HFF-Myc (cell line): ENCODE measurements at regions not wholly inside any gene's neighbourhood (a gene's known extent, or its start where the extent isn't known, plus 50 kb on each side); places are given as distances from the start of the nearest gene placed in this dataset.

ENCODE experiments used
- DNase-seq: peaks from one replicate; pipeline ENCODE4 v3.0.0-alpha.2; 2011; ENCODE audit warnings: low read depth; ENCODE audit errors: extremely low read depth
- H3K4me3 ChIP-seq: replicated peaks from 2 replicates; pipeline ENCODE4 v1.5.1; 2011; ENCODE audit warnings: low read depth, mild to moderate bottlenecking, control low read depth, low read length
- CTCF ChIP-seq: IDR thresholded peaks from 2 replicates; pipeline ENCODE4 v1.5.1; 2012; ENCODE audit warnings: mild to moderate bottlenecking, low read depth, low read length, control low read depth; ENCODE audit errors: missing control alignments

- TF ChIP-seq CTCF = no peak
- no peak for DNase-seq
- no peak overlapping the region for H3K4me3 ChIP-seq
Measured at GRCh38 chr2:41774011-41774605, 273.7 kb upstream of the PKDCC start.

- H3K4me3 ChIP-seq = no peak overlapping the region
- no peak for DNase-seq
- TF ChIP-seq CTCF = no peak
Measured at GRCh38 chr2:41775366-41776025, 272.3 kb upstream of the PKDCC start.

- TF ChIP-seq CTCF = no peak
- no peak overlapping the region for H3K4me3 ChIP-seq
- no peak for DNase-seq
Measured at GRCh38 chr2:41779888-41780287, 267.9 kb upstream of the PKDCC start.

GRCh38 chr2:41782306-41783158, 265.3 kb upstream of the PKDCC start:
- TF ChIP-seq CTCF = peak; percentile 69
- DNase-seq = peak; percentile 7
- no peak overlapping the region for H3K4me3 ChIP-seq

GRCh38 chr2:41784496-41784895, 263.3 kb upstream of the PKDCC start:
- H3K4me3 ChIP-seq = no peak overlapping the region
- no peak for DNase-seq
- TF ChIP-seq CTCF = no peak

- TF ChIP-seq CTCF = no peak
- DNase-seq = no peak
- H3K4me3 ChIP-seq = no peak overlapping the region
Measured at GRCh38 chr2:41785251-41786022, 262.4 kb upstream of the PKDCC start.
